ENCODE measurements at regions not wholly inside any gene's neighbourhood (a gene's known extent, or its start where the extent isn't known, plus 50 kb on each side); places are given as distances from the start of the nearest gene placed in this dataset.

DNA sequence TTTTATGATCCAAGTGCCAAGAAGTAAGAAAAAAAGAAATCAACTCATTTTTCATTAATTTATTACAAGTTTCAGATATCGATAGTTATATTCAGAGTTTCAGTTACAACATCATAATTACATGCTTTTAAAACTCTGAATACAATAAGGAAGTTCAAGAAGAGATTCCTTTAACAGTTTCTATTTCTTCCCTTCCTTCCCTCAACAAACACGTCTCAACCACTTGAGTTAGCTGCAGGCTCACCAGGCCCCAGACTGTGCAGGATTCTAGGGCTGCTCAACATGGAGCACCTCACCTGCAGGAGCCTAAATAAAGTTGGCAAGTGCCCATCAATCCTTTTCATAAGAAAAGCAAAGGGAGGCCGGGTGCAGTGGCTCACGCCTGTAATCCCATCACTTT, 79.2 kb upstream of the FNDC3B start:
- H3K27ac ChIP-seq (ENCODE audit: low read depth, low read length), result no peak overlapping the region
- H3F3A ChIP-seq (ENCODE audit: control insufficient read depth, insufficient read depth), result no peaks in the 10 kb centered on the region
- no peaks in the 10 kb centered on the region for H3K4me1 ChIP-seq (ENCODE audit: control insufficient read depth, low read length)
- no peaks in the 10 kb centered on the region for H3K9me3 ChIP-seq (ENCODE audit: control insufficient read depth, insufficient read depth, low read length)
- H3K79me2 ChIP-seq (ENCODE audit: control insufficient read depth, low read length), result no peaks in the 10 kb centered on the region
- no peaks in the 10 kb centered on the region for H4K20me1 ChIP-seq (ENCODE audit: control insufficient read depth, insufficient read depth, low read depth, low read length)
- no peak overlapping the region for H3K4me2 ChIP-seq (ENCODE audit: low read length)
- no peaks in the 10 kb centered on the region for H3K27me3 ChIP-seq (ENCODE audit: control insufficient read depth, low read length)
- H3K4me3 ChIP-seq (ENCODE audit: low read length), result no peak overlapping the region
- no peaks in the 10 kb centered on the region for H3K9me2 ChIP-seq (replicated peaks; ENCODE audit: control insufficient read depth, low read length)
- H3K36me3 ChIP-seq (ENCODE audit: control insufficient read depth, low read length), result no peaks in the 10 kb centered on the region
- TF ChIP-seq, protein P1, sequence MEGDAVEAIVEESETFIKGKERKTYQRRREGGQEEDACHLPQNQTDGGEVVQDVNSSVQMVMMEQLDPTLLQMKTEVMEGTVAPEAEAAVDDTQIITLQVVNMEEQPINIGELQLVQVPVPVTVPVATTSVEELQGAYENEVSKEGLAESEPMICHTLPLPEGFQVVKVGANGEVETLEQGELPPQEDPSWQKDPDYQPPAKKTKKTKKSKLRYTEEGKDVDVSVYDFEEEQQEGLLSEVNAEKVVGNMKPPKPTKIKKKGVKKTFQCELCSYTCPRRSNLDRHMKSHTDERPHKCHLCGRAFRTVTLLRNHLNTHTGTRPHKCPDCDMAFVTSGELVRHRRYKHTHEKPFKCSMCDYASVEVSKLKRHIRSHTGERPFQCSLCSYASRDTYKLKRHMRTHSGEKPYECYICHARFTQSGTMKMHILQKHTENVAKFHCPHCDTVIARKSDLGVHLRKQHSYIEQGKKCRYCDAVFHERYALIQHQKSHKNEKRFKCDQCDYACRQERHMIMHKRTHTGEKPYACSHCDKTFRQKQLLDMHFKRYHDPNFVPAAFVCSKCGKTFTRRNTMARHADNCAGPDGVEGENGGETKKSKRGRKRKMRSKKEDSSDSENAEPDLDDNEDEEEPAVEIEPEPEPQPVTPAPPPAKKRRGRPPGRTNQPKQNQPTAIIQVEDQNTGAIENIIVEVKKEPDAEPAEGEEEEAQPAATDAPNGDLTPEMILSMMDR (IDR thresholded peaks at IDR 0.05; ENCODE audit: low read depth, low read length, poor library complexity, severe bottlenecking), result no peak
- TF ChIP-seq EZH2phosphoT487 (IDR thresholded peaks at IDR 0.05; ENCODE audit: borderline replicate concordance, low read length), result no peak

GRCh38 chr3:171962137-171962720, 77.1 kb upstream of the FNDC3B start:
- H4K20me1 ChIP-seq (ENCODE audit: control insufficient read depth, insufficient read depth, low read depth, low read length), result no peaks in the 10 kb centered on the region
- H3K9me2 ChIP-seq (replicated peaks; ENCODE audit: control insufficient read depth, low read length), result no peaks in the 10 kb centered on the region
- no peak overlapping the region for H3K4me2 ChIP-seq (ENCODE audit: low read length)
- H3K4me1 ChIP-seq (ENCODE audit: control insufficient read depth, low read length), result no peaks in the 10 kb centered on the region
- no peak overlapping the region for H3K27ac ChIP-seq (ENCODE audit: low read depth, low read length)
- no peaks in the 10 kb centered on the region for H3F3A ChIP-seq (ENCODE audit: control insufficient read depth, insufficient read depth)
- no peaks in the 10 kb centered on the region for H3K27me3 ChIP-seq (ENCODE audit: control insufficient read depth, low read length)
- H3K79me2 ChIP-seq (ENCODE audit: control insufficient read depth, low read length), result no peaks in the 10 kb centered on the region
- no peaks in the 10 kb centered on the region for H3K36me3 ChIP-seq (ENCODE audit: control insufficient read depth, low read length)
- no peaks in the 10 kb centered on the region for H3K9me3 ChIP-seq (ENCODE audit: control insufficient read depth, insufficient read depth, low read length)
- TF ChIP-seq, protein P1 (IDR thresholded peaks at IDR 0.05; ENCODE audit: low read depth, low read length, poor library complexity, severe bottlenecking), result no peak
- TF ChIP-seq EZH2phosphoT487 (IDR thresholded peaks at IDR 0.05; ENCODE audit: borderline replicate concordance, low read length), result no peak
- H3K4me3 ChIP-seq (ENCODE audit: low read length), result no peak overlapping the region

DNA sequence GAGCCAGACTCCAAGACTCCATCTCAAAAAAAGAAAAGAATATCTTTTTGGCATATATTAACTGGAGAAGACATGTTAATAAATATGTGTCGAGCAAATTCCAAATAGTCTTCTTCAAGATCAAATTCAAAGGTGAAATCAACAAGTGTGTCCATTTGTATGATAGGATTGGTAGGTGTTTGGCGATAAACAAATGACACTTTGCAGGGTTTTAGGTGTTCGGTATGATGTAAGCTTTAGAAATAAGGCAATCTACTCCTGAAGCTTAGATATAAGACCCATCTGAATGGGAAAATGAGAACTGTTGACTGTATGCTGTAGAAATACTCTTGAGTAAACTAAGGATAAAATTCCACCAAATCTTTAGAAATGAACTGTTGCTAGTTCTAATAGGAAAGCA, 75.8 kb upstream of the FNDC3B start:
- no peaks in the 10 kb centered on the region for H3K36me3 ChIP-seq (ENCODE audit: control insufficient read depth, low read length)
- H3K4me1 ChIP-seq (ENCODE audit: control insufficient read depth, low read length), result no peaks in the 10 kb centered on the region
- no peak overlapping the region for H3K27ac ChIP-seq (ENCODE audit: low read depth, low read length)
- no peaks in the 10 kb centered on the region for H3K79me2 ChIP-seq (ENCODE audit: control insufficient read depth, low read length)
- H3K27me3 ChIP-seq (ENCODE audit: control insufficient read depth, low read length), result no peaks in the 10 kb centered on the region
- no peaks in the 10 kb centered on the region for H3K9me2 ChIP-seq (replicated peaks; ENCODE audit: control insufficient read depth, low read length)
- no peak for TF ChIP-seq EZH2phosphoT487 (IDR thresholded peaks at IDR 0.05; ENCODE audit: borderline replicate concordance, low read length)
- TF ChIP-seq, protein P1 (IDR thresholded peaks at IDR 0.05; ENCODE audit: low read depth, low read length, poor library complexity, severe bottlenecking), result no peak
- H4K20me1 ChIP-seq (ENCODE audit: control insufficient read depth, insufficient read depth, low read depth, low read length), result no peaks in the 10 kb centered on the region
- H3K4me2 ChIP-seq (ENCODE audit: low read length), result no peak overlapping the region
- H3K4me3 ChIP-seq (ENCODE audit: low read length), result no peak overlapping the region
- no peaks in the 10 kb centered on the region for H3K9me3 ChIP-seq (ENCODE audit: control insufficient read depth, insufficient read depth, low read length)
- H3F3A ChIP-seq (ENCODE audit: control insufficient read depth, insufficient read depth), result no peaks in the 10 kb centered on the region

All from DOHH2 (cell line).